WI38 (cell line): ENCODE measurements at regions not wholly inside any gene's neighbourhood (a gene's known extent, or its start where the extent isn't known, plus 50 kb on each side); places are given as distances from the start of the nearest gene placed in this dataset.

Source experiments
- H3K4me3 ChIP-seq: 2 replicates; pipeline ENCODE4 v1.5.1; 2011; ENCODE audit warnings: low read depth, mild to moderate bottlenecking, control low read depth, low read length
- CTCF ChIP-seq: IDR thresholded peaks from 2 replicates; pipeline ENCODE4 v1.5.1; 2012; ENCODE audit warnings: low read depth, mild to moderate bottlenecking, control low read depth, low read length

GRCh38 chr9:105039175-105039799 lies 111.3 kb upstream of the ABCA1 start:
- no peak overlapping the region for H3K4me3 ChIP-seq
- TF ChIP-seq CTCF: no peak

GRCh38 chr9:105043370-105043936 lies 115.5 kb upstream of the ABCA1 start:
- no peak for TF ChIP-seq CTCF
- H3K4me3 ChIP-seq: no peak overlapping the region

GRCh38 chr9:105044518-105044917 lies 116.6 kb upstream of the ABCA1 start:
- no peak for TF ChIP-seq CTCF
- H3K4me3 ChIP-seq: no peak overlapping the region

- H3K4me3 ChIP-seq: no peak overlapping the region
- no peak for TF ChIP-seq CTCF
Observed at GRCh38 chr9:105046907-105047741, 119.2 kb upstream of the ABCA1 start.

GRCh38 chr9:105047742-105048041 lies 119.7 kb upstream of the ABCA1 start:
- no peak overlapping the region for H3K4me3 ChIP-seq
- TF ChIP-seq CTCF: no peak

- TF ChIP-seq CTCF: no peak
- H3K4me3 ChIP-seq: no peak overlapping the region
Observed at GRCh38 chr9:105048331-105048730, 120.4 kb upstream of the ABCA1 start.

DNA sequence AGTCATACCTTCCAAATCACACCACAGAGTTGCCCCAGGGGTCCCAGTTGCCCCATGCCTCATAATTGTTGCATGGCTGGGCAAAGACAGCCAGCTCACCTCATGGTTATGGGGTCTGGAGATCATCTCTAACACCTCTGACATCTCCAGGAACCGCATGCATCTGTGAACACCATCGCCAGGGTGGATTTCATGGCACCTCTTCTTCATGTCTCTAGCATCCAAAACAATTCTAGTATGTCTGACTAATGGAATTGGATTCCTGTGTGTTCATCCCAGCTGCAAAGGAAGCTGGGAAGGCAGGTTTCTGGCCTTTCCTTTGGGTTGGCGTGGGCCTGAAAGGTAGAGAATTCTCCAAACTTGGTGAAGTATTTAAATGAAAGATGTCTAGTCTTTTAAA lies 122.3 kb upstream of the ABCA1 start:
- H3K4me3 ChIP-seq: no peak overlapping the region
- no peak for TF ChIP-seq CTCF
